GM18861 (cell line): ENCODE measurements at regions not wholly inside any gene's neighbourhood (a gene's known extent, or its start where the extent isn't known, plus 50 kb on each side); places are given as distances from the start of the nearest gene placed in this dataset.
"Not testable (repeated sequence)": the region's sequence is repeated elsewhere in the genome, so short reads cannot be mapped to it uniquely, and the experiment has no call there.

ENCODE experiments used
- ATAC-seq: cut with Tn5 transposase; IDR thresholded peaks from one replicate; pipeline ENCODE4 v1.9.1; 2021; ENCODE audit not compliant: unreplicated experiment

DNA sequence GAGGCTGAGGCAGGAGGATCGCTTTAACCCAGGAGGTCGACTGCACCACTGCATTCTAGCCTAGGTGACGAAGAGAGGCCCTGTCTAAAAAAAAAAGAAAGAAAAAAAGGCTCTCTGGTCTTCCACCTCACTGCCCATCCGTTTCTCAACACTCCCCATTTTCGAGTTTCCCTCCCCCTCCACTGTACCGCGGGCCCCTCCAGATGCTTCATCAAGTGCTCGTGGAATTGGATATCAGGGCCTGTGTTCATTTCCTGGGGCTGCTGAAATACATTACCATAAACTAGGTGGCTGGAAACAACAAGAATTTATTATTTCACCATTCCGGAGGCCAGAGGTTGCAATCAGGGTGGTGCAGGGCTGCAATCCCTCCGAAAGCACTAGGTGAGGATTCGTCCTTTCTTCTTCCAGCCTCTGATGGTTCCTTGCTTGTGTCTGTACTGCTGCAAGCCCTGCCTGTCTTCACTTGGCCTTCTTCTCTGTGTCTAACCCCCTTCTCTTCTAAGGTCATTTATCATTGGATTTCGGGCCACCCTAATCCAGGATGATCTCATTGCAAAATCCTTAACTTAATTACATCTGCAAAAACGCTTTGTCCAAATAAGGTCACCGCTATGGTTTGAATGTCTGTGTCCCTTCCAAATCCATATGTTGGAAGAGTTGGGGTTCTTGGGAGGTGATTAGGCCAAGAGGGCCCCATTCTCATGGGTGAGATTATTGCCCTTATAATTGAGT lies 135.1 kb downstream of the CRLF3 start:
- not testable (repeated sequence) for ATAC-seq

DNA sequence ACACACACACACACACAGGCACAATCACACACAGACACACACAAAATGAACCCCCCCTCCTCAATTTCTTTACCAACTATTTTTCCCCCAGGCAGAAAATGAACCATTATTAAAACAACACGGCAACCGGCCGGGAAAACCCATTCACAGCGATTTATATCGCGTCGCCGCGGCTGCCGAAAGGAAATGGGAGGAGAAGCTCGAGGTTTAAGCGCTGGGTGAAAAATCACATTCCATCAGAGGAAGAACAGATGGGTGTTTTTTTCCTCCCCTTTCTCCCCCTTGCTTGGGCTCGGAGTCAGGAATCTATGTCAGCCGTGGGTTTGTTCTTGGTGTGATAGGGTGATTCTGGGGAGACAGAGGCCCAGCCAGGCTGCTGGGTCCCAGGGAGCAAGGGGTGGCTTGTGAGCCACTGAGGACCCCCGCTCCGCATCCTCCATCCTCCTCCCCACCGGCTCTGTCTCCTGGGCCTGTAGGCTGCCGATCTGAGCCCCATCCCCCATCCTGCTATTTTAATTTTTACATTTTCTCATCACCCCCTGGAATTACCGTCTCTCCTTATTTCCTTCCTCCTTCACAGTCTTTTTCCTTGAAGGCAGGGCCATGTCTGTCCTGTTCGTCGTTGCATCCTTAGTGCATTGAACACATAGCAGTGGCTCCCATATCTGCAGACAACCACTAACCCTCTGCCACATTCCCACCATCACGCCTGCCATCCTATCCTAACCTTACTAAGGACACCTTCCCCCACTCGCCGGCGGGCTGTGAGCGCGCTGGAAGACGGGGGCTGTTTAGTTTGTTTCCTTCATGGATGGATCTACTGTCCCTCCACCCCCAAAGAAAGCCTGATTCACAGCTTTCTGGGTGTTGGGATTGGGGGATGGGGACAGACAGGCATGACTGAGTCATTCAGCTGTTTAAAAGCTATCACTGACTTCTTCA lies 137.7 kb downstream of the CRLF3 start:
- ATAC-seq, result not testable (repeated sequence)

GRCh38 chr17:30682280-30682679 lies 142.2 kb downstream of the CRLF3 start:
- ATAC-seq, result not testable (repeated sequence)

- ATAC-seq, result not testable (repeated sequence)
Observed at GRCh38 chr17:30680681-30681080, 143.8 kb downstream of the CRLF3 start.

DNA sequence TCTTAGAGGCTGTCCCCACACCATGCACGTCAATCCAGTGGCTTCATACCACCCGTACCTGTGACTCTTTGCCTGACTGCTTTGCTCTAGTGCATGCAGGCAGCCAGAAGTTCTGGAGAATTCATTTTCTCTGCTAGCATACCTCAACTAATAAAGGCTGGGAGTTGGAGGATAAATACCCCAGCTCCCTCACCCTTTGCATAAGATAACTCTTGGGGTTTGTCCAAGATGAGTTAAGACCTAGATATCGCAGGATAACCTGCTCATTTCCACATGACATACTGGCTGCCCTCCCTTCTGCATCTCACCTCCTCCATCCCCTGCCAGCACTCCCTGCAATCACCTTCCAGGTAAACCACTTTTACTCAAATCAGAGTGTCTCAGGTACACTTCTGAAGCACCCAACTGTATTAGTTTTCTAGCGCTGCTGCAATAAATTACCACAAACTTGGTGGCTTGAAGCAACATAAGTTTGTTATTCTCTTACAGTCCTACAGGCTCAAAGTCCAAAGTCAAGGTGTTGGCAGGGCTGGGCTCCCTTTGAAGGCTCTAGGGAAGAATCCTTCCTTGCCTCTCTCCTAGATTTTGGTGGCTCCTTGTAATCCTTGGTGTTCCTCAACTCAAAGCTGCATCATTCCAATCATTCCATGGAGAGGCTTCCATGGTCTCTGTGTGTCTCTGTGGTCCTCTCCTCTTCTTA lies 146.8 kb downstream of the CRLF3 start:
- ATAC-seq, result no peak

DNA sequence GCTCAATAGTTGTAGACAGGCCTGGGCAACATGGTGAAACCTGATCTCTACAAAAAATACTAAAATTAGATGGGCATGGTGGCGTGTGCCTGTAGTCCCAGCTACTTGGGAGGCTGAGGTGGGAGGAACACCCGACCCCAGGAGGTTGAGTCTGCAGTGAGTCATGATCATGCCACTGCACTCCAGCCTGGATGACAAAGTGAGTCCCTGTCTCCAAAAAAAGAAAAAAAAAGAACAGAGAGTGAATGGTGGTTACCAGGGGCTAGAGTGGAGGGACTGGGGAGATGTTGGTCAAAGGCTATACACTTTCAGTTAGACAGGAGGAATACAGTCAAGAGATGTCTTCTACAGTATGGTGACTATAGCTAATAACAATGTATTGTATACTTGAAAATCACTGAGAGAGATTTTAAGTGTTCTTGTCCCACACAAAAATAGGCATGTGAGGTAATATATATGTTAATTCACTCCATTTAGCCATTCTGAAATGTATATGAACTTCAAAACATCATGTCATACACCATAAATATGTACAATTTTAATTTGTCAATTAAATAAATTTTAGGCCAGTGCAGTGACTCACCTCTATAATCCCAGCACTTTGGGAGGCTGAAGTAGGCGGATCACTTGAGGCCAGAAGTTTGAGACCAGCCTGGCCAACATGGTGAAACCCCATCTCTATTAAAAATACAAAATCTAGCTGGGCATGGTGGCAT lies 148.6 kb downstream of the CRLF3 start:
- not testable (repeated sequence) for ATAC-seq

DNA sequence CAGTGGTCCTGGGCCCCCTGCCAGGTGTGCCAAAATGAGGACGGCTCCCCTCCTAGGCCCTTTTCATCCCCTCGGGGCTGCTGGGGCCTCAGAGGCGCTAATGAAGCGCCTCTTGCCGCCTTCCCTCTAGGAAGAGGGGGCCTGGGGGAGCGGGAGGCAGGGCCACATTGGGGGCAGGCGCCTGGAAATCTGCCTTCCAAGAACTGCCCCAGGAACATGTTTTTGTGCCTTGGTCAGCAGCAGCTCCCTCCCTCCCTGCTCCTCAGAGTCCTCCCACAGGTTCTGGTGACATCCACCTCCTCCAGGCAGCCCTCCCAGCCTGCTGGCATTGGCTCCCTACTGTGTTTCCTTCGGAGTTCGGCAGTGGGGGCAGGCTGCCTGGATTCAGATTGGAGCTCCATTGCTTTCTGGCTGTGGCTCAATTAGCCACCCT lies 155.3 kb downstream of the CRLF3 start:
- ATAC-seq, result not testable (repeated sequence)

- ATAC-seq, result not testable (repeated sequence)
Observed at GRCh38 chr17:30668360-30669181, 155.9 kb downstream of the CRLF3 start.

DNA sequence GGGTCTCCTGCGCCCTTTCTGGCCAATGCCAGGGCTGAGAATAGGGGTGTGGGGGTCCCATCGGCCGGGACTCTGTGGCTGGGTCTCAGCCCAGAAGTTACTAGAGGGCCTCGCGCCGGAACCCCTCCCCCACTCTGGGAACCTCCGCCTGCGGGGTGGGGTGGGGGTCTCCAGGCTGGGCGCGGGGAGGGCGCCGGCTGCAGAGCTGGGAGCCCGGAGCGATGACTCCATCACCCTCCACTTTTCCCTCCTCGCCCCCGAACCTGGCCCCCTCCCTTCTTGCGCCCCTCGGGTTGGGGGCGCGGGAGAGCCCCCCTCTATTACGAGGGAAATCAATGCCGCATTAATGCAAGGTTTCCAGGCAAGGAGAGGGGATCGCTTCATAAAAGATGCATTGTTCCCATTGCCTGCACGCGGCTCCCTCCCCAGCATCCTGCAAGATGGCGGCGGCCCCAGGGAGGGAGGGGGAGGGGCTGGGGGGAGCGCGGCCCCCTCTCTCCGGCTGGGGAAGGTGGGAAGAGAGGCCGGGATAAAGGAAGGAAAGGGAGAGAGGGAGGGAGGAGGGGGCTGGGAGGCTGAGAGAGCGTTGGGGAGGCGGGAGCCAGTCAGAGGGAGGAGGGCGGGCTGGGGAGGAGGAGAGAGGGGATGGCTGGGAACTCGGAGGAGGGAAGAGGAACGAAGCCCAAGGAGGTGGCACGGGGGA lies 156.7 kb downstream of the CRLF3 start:
- not testable (repeated sequence) for ATAC-seq

DNA sequence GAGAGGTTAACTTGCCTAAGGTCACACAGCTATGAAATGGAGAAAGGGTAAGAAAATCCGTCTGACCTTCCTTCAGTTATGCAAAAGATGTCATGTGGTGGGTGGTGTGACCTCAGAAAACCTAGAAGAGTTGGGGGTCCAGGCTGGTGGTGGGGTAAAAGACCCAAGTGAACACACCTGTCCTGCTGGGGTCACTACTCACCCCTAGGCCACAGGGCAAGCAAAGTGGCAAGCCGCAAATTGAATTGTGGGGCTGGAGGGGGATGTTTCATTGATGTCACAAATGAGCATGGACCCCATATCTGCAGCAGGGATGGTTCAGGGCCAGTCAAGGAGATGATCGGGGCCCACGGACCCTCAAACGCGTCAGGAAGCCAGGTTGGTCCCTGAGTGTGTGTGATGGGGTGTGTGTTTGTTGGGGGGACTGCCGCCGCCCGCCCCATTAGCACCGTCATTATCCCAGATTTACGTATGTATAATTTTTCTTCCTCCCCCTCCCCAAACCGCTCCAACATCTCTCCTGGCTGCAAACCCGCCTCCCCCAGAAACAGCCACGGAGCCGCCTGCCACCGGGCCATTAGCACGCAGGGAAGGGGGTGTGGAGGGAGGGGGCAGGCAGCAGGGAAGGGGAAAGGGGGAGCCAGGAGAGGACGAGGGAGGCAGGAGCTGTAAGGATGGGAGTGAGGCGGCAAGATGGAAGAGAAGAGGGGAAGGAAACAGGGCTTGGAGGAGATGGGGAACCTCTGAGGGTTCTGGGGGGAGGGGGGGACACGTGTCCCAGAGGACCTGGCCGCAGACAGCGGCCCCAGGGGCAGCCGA lies 157.4 kb downstream of the CRLF3 start:
- ATAC-seq, result not testable (repeated sequence)

GRCh38 chr17:30663727-30664455 lies 160.6 kb downstream of the CRLF3 start:
- not testable (repeated sequence) for ATAC-seq

DNA sequence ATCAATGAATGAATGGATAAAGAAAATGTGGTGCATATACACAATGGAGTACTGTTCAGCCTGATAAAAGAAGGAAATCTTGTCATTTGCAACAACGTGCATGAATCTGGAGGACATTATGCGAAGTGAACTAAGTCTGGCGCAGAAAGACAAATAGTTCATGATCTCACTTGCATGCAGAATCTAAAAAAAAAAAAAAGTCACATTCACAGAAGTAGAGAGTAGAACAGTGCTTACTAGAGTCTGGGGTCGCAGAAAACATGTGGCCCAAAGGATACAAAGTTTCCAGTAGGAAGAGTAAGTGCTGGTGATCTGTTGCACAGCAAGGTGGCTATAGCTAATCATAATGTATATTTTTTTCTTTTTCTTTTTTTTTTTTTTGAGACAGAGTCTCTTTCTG lies 167.3 kb downstream of the CRLF3 start:
- not testable (repeated sequence) for ATAC-seq

DNA sequence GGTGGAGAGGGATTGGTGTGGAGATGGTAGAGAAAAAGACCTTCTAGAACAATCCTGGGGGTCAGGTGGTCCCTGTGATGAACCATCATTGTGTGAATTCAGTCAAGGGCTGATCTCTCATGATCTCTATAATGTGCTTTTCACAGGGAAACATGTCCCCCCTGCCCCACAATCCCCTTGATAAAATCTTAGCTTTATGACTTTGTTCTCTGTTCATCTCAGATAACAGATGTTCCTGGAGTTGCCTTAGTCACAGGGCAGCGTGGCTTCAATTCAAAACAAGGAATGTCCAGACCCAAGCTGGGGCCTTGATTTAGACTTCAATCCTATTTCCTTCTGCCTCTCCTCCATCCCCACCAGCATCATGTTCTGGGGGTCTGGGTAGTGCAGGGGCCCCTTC lies 171.5 kb downstream of the CRLF3 start:
- not testable (repeated sequence) for ATAC-seq

GRCh38 chr17:30650149-30650548 lies 172.9 kb downstream of the GOSR1 start:
- not testable (repeated sequence) for ATAC-seq

DNA sequence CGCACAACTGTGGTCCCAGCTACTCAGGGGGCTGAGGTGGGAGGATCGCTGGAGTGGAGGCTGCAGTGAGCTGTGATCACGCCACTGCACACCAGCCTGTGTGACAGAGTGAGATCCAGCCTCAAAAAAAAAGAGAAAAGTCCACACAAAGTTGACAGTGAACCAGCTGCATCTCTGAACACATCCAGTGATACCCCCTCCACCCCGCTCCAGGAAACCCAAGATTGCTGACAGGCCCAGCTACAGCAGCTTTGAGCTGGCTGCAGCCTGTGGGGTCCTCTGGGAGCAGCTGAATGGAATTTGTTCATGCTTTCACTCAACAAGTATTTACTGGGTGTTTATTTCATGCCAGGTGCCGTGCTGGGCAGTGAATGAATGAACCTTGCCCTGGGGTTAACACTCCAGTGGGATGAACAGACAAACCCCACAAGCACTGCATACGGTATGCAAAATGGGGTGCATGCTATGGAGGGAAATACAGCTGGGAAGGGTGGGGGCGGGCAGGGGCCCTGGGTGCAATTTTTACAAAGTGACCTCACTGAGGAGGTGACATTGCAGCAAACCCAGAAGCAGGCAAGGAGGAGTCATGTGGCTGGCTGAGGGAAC lies 170.9 kb downstream of the GOSR1 start:
- not testable (repeated sequence) for ATAC-seq

GRCh38 chr17:30645875-30646274 lies 168.7 kb downstream of the GOSR1 start:
- ATAC-seq, result not testable (repeated sequence)

- ATAC-seq, result not testable (repeated sequence)
Observed at GRCh38 chr17:30644713-30645112, 167.5 kb downstream of the GOSR1 start.
